Stimulated activated CD4-positive, alpha-beta T cell treated with anti-CD3 and anti-CD28 coated beads, TNF-alpha, amount 100 ng/mL, for 48 hours (primary cell): ENCODE measurements at regions not wholly inside any gene's neighbourhood (a gene's known extent, or its start where the extent isn't known, plus 50 kb on each side); places are given as distances from the start of the nearest gene placed in this dataset.
"Not testable (repeated sequence)": the region's sequence is repeated elsewhere in the genome, so short reads cannot be mapped to it uniquely, and the experiment has no call there.

Source experiments
- DNase-seq, 3 donors: peaks; one replicate each; pipeline ENCODE4 v3.0.0-alpha.2; 2020; ENCODE audit warnings: low read depth in 3 of 3

- no peak for DNase-seq
These were observed 99.1 kb upstream of the MTHFD1L start for GRCh38 chr6:150766201-150766997.

- no peak for DNase-seq
These were observed 98.3 kb upstream of the MTHFD1L start for GRCh38 chr6:150767161-150767560.

- no peak for DNase-seq
These were observed 97.9 kb upstream of the MTHFD1L start for GRCh38 chr6:150767571-150768018.

GRCh38 chr6:150770637-150771036, 94.9 kb upstream of the MTHFD1L start:
- no peak for DNase-seq

- no peak for DNase-seq
These were observed 91.5 kb upstream of the MTHFD1L start for GRCh38 chr6:150773969-150774368.

- no peak for DNase-seq
These were observed 89.9 kb upstream of the MTHFD1L start for GRCh38 chr6:150775415-150776203.

- DNase-seq, result no peak
These were observed 87.8 kb upstream of the MTHFD1L start for GRCh38 chr6:150777736-150778135.

GRCh38 chr6:150783813-150784212, 81.7 kb upstream of the MTHFD1L start:
- DNase-seq, result no peak

- no peak for DNase-seq
These were observed 78.1 kb upstream of the MTHFD1L start for GRCh38 chr6:150787429-150787828.

- DNase-seq, result no peak
These were observed 77.4 kb upstream of the MTHFD1L start for GRCh38 chr6:150788089-150788488.

GRCh38 chr6:150789906-150790305, 75.6 kb upstream of the MTHFD1L start:
- DNase-seq, result not testable (repeated sequence)

- no peak for DNase-seq
These were observed 73.8 kb upstream of the MTHFD1L start for GRCh38 chr6:150791717-150792116.

GRCh38 chr6:150797949-150798348, 67.6 kb upstream of the MTHFD1L start:
- DNase-seq, result no peak

GRCh38 chr6:150799276-150799805, 66.2 kb upstream of the MTHFD1L start:
- DNase-seq, result no peak

GRCh38 chr6:150800674-150801314, 64.7 kb upstream of the MTHFD1L start:
- no peak for DNase-seq

- no peak for DNase-seq
These were observed 58.7 kb upstream of the MTHFD1L start for GRCh38 chr6:150806790-150807189.

GRCh38 chr6:150813319-150813992, 52.0 kb upstream of the MTHFD1L start:
- DNase-seq, result peak; percentile 30 to 43 (median 38)

GRCh38 chr6:150813993-150814359, 51.5 kb upstream of the MTHFD1L start:
- DNase-seq, result no peak
